PC-9 (cell line): ENCODE measurements at regions not wholly inside any gene's neighbourhood (a gene's known extent, or its start where the extent isn't known, plus 50 kb on each side); places are given as distances from the start of the nearest gene placed in this dataset.

Experiments
- BruUV-seq: library from RNA; stranded (reverse); fragments of 400-500 nt; replicated peaks from 2 replicates; lab custom pipeline; 2021; lab: Mats Ljungman, UMichigan
- CTCF ChIA-PET: fragments of 300-600 bp; sonication (Branson Sonifier 250); formaldehyde crosslinking; loops from one replicate; lab custom pipeline; 2022; ENCODE audit warnings: antibody characterized with exemption; lab: Charles Lee
- POLR2A ChIA-PET: fragments of 300-600 bp; sonication (Branson Sonifier 250); formaldehyde crosslinking; loops from one replicate; lab custom pipeline; 2022; ENCODE audit warnings: antibody characterized with exemption; ENCODE audit not compliant: unreplicated experiment; lab: Charles Lee
- DNase-seq, 2 experiments: peaks; one replicate each; pipeline versions ENCODE4 v3.0.0 to v3.0.0-alpha.2; 2015 to 2022; ENCODE audit warnings: mixed read lengths in 1 of 2
- H2AFZ ChIP-seq: fragments of 200-600 bp; sonication (generic); 2 replicates; pipeline ENCODE4 v1.8.1; 2017; ENCODE audit warnings: antibody characterized with exemption
- H3F3A ChIP-seq: fragments of 200-600 bp; sonication (generic); 2 replicates; pipeline ENCODE4 v1.8.1; 2017; ENCODE audit warnings: antibody characterized with exemption, mild to moderate bottlenecking, low read depth; ENCODE audit not compliant: insufficient read depth
- H3K27ac ChIP-seq: fragments of 200-600 bp; sonication (generic); 2 replicates; pipeline ENCODE4 v1.6.1; 2016; ENCODE audit warnings: mixed run types
- H3K27me3 ChIP-seq: fragments of 200-600 bp; sonication (generic); 2 replicates; pipeline ENCODE4 v1.6.1; 2016; ENCODE audit warnings: low read depth, mixed run types; ENCODE audit not compliant: insufficient read depth
- H3K36me3 ChIP-seq: fragments of 200-600 bp; sonication (generic); 2 replicates; pipeline ENCODE4 v1.6.1; 2016; ENCODE audit warnings: low read depth, mixed run types
- H3K4me1 ChIP-seq: fragments of 200-600 bp; sonication (generic); replicated peaks from 2 replicates; pipeline ENCODE4 v1.6.1; 2016; ENCODE audit warnings: mixed run types; ENCODE audit not compliant: insufficient read depth
- H3K4me2 ChIP-seq: fragments of 200-600 bp; sonication (generic); 2 replicates; pipeline ENCODE4 v1.6.1; 2017; ENCODE audit warnings: mixed run types
- H3K4me3 ChIP-seq: fragments of 200-600 bp; sonication (generic); 2 replicates; pipeline ENCODE4 v1.6.1; 2016; ENCODE audit warnings: mixed run types
- H3K79me2 ChIP-seq: fragments of 200-600 bp; sonication (generic); 2 replicates; pipeline ENCODE4 v1.6.1; 2017; ENCODE audit warnings: low read depth, mixed run types
- H3K9me2 ChIP-seq: fragments of 200-600 bp; sonication (generic); 2 replicates; pipeline ENCODE4 v1.8.1; 2017; ENCODE audit warnings: mild to moderate bottlenecking; ENCODE audit not compliant: insufficient read depth
- H3K9me3 ChIP-seq: fragments of 200-600 bp; sonication (generic); 2 replicates; pipeline ENCODE4 v1.8.1; 2016; ENCODE audit warnings: low read depth; ENCODE audit not compliant: insufficient read depth
- H4K20me1 ChIP-seq: fragments of 200-600 bp; sonication (generic); 2 replicates; pipeline ENCODE4 v1.8.1; 2017; ENCODE audit not compliant: insufficient read depth
- CTCF ChIP-seq: fragments of 200-600 bp; sonication (generic); conservative IDR thresholded peaks from 2 replicates; pipeline ENCODE4 v1.6.1; 2017; ENCODE audit warnings: mixed run types, antibody characterized with exemption, mild to moderate bottlenecking, moderate library complexity
- EZH2 ChIP-seq: fragments of 200-600 bp; sonication (generic); IDR thresholded peaks from 2 replicates; pipeline ENCODE4 v1.8.0; 2017; ENCODE audit warnings: antibody characterized with exemption, low read depth
- intact Hi-C: fragments of 100-400 bp; cut with micrococcal nuclease; formaldehyde crosslinking; loops from one replicate; pipeline ENCODE4 v1.10.0; 2022; ENCODE audit not compliant: unreplicated experiment

- DNase-seq = no peak
- Histone ChIP-seq H3K9me2 (no peaks in the 10 kb centered on the region), H3K9me3 (no peaks in the 10 kb centered on the region), H3K4me1 (no peaks in the 10 kb centered on the region), H3K27me3 (peaks cover 39% of the 10 kb centered on the region), H3K36me3 (no peaks in the 10 kb centered on the region), H3K4me3 (no peak overlapping the region), H3K4me2 (no peak overlapping the region), H3F3A (no peaks in the 10 kb centered on the region), H3K27ac (no peak overlapping the region), H4K20me1 (no peaks in the 10 kb centered on the region), H2AFZ (no peak overlapping the region), H3K79me2 (no peaks in the 10 kb centered on the region)
- BruUV-seq = no TSS peak
- ChIA-PET POLR2A (no interaction called here), CTCF (no interaction called here)
- TF ChIP-seq CTCF (no peak), EZH2 (no peak)
- intact Hi-C loops = no loop called here
Measured at GRCh38 chr11:115955803-115956202, 451.6 kb upstream of the CADM1 start.

GRCh38 chr11:115950660-115951059 is 446.4 kb upstream of the CADM1 start:
- Histone ChIP-seq H3K9me2 (no peaks in the 10 kb centered on the region), H3K4me1 (no peaks in the 10 kb centered on the region), H2AFZ (no peak overlapping the region), H4K20me1 (0 out of 2 replicates have a peak, but pooled peaks cover 3% of the 10 kb centered on the region), H3K4me2 (no peak overlapping the region), H3K79me2 (no peaks in the 10 kb centered on the region), H3K4me3 (no peak overlapping the region), H3K27me3 (no peaks in the 10 kb centered on the region), H3K9me3 (no peaks in the 10 kb centered on the region), H3K27ac (no peak overlapping the region), H3F3A (no peaks in the 10 kb centered on the region), H3K36me3 (no peaks in the 10 kb centered on the region)
- POLR2A ChIA-PET = no interaction called here
- DNase-seq = no peak
- intact Hi-C loops = no loop called here
- CTCF ChIA-PET = no interaction called here
- BruUV-seq = no TSS peak
- TF ChIP-seq EZH2 (no peak), CTCF (no peak)

- Histone ChIP-seq H4K20me1 (0 out of 2 replicates have a peak, but pooled peaks cover 3% of the 10 kb centered on the region), H3F3A (no peaks in the 10 kb centered on the region), H3K4me2 (no peak overlapping the region), H3K36me3 (no peaks in the 10 kb centered on the region), H3K79me2 (no peaks in the 10 kb centered on the region), H2AFZ (no peak overlapping the region), H3K27ac (no peak overlapping the region), H3K4me1 (no peaks in the 10 kb centered on the region), H3K9me3 (no peaks in the 10 kb centered on the region), H3K27me3 (peaks cover 10% of the 10 kb centered on the region), H3K4me3 (no peak overlapping the region), H3K9me2 (no peaks in the 10 kb centered on the region)
- CTCF ChIA-PET = no interaction called here
- TF ChIP-seq CTCF (no peak), EZH2 (no peak)
- intact Hi-C loops = no loop called here
- DNase-seq = no peak
- no TSS peak for BruUV-seq
- POLR2A ChIA-PET = no interaction called here
Measured at GRCh38 chr11:115944596-115944995, 440.4 kb upstream of the CADM1 start.
